ENCODE measurements at regions not wholly inside any gene's neighbourhood (a gene's known extent, or its start where the extent isn't known, plus 50 kb on each side); places are given as distances from the start of the nearest gene placed in this dataset.
A peak's percentile ranks its signal among the peaks of the same experiment; 100 is the strongest.

DNA sequence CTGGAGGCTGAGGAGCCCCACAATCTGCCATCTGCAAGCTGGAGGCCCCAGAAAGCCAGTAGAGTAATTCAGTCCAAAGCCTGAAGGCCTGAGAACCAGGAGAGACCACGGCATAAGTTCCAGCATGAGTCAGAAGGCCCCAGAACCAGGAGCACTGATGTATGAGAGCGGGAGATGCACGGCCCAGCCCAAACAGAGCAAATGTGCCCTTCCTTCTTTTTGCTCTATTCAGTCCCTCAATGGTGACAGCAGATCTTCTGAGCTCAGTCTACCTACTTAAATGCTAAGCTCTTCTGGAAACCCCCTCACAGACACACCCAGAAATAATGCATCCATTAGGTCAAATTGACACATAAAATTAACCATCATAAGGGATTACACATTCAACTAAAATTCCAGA is 277.6 kb downstream of the ATPSCKMT start:
- CTCF ChIA-PET, result no interaction called here
- peaks cover 7% of the 10 kb centered on the region; the same call in 1 of the 2 replicates for H3K9me3 ChIP-seq (ENCODE audit: insufficient read depth, low read depth)
- H3K4me3 ChIP-seq, result no peak overlapping the region
- TF ChIP-seq, protein P1, sequence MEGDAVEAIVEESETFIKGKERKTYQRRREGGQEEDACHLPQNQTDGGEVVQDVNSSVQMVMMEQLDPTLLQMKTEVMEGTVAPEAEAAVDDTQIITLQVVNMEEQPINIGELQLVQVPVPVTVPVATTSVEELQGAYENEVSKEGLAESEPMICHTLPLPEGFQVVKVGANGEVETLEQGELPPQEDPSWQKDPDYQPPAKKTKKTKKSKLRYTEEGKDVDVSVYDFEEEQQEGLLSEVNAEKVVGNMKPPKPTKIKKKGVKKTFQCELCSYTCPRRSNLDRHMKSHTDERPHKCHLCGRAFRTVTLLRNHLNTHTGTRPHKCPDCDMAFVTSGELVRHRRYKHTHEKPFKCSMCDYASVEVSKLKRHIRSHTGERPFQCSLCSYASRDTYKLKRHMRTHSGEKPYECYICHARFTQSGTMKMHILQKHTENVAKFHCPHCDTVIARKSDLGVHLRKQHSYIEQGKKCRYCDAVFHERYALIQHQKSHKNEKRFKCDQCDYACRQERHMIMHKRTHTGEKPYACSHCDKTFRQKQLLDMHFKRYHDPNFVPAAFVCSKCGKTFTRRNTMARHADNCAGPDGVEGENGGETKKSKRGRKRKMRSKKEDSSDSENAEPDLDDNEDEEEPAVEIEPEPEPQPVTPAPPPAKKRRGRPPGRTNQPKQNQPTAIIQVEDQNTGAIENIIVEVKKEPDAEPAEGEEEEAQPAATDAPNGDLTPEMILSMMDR (conservative IDR thresholded peaks at IDR 0.05), result no peak
- TF ChIP-seq EZH2 (IDR thresholded peaks at IDR 0.05; ENCODE audit: low read depth), result no peak
- no peaks in the 10 kb centered on the region for H3K4me1 ChIP-seq (replicated peaks; ENCODE audit: insufficient read depth)
- intact Hi-C loops (cut with micrococcal nuclease; ENCODE audit: unreplicated experiment), result no loop called here
- no peak overlapping the region for H2AFZ ChIP-seq
- no peaks in the 10 kb centered on the region; the same call in 1 of the 2 replicates for H4K20me1 ChIP-seq (ENCODE audit: insufficient read depth)
- 0 out of 2 replicates have a peak, but pooled peaks cover 3% of the 10 kb centered on the region for H3F3A ChIP-seq (ENCODE audit: insufficient read depth, low read depth)
- H3K27me3 ChIP-seq (ENCODE audit: insufficient read depth, low read depth), result no peaks in the 10 kb centered on the region
- POLR2A ChIA-PET (ENCODE audit: unreplicated experiment), result no interaction called here
- H3K36me3 ChIP-seq (ENCODE audit: low read depth), result no peaks in the 10 kb centered on the region
- H3K4me2 ChIP-seq, result no peak overlapping the region
- BruUV-seq (replicated peaks), result no TSS peak
- no peaks in the 10 kb centered on the region; the same call in 1 of the 2 replicates for H3K9me2 ChIP-seq (ENCODE audit: insufficient read depth)
- H3K27ac ChIP-seq, result no peak overlapping the region
- DNase-seq, result no peak
- H3K79me2 ChIP-seq (ENCODE audit: low read depth), result no peaks in the 10 kb centered on the region

DNA sequence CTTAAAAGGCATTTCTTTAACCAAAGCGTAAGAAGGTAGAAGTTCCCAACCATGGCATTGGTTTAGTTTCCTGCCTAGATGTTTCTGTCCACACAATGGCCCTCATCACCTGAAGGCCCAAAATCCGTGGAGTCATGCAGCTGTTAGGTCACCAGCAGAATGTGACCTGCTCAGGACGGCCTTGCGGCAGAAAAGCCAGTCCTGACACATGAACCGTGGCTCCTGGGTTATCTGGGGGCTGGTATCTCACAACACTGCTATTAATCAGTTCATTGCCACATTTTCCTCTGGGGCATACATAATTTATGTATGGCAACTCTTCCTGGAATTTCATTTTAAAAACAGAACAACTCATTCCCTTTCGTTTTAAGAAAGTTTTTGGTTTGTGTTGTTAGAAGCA is 278.4 kb downstream of the ATPSCKMT start:
- Histone ChIP-seq H3K4me2 (no peak overlapping the region), H2AFZ (no peak overlapping the region), H3K27me3 (ENCODE audit: insufficient read depth, low read depth) (no peaks in the 10 kb centered on the region), H3K4me3 (no peak overlapping the region), H3K79me2 (ENCODE audit: low read depth) (no peaks in the 10 kb centered on the region), H3K4me1 (replicated peaks; ENCODE audit: insufficient read depth) (no peaks in the 10 kb centered on the region), H3K9me2 (ENCODE audit: insufficient read depth) (no peaks in the 10 kb centered on the region; the same call in 1 of the 2 replicates), H4K20me1 (ENCODE audit: insufficient read depth) (no peaks in the 10 kb centered on the region; the same call in 1 of the 2 replicates), H3F3A (ENCODE audit: insufficient read depth, low read depth) (0 out of 2 replicates have a peak, but pooled peaks cover 3% of the 10 kb centered on the region), H3K9me3 (ENCODE audit: insufficient read depth, low read depth) (peaks cover 7% of the 10 kb centered on the region; the same call in 1 of the 2 replicates), H3K27ac (peak overlapping the region; percentile 65), H3K36me3 (ENCODE audit: low read depth) (no peaks in the 10 kb centered on the region)
- no TSS peak for BruUV-seq (replicated peaks)
- peak in 1 of 2 experiments; percentile 33 for DNase-seq
- ChIA-PET POLR2A (ENCODE audit: unreplicated experiment) (no interaction called here), CTCF (no interaction called here)
- no peak for TF ChIP-seq EZH2 (IDR thresholded peaks at IDR 0.05; ENCODE audit: low read depth)
- TF ChIP-seq, protein P1 (conservative IDR thresholded peaks at IDR 0.05), result no peak
- intact Hi-C loops (cut with micrococcal nuclease; ENCODE audit: unreplicated experiment), result no loop called here

DNA sequence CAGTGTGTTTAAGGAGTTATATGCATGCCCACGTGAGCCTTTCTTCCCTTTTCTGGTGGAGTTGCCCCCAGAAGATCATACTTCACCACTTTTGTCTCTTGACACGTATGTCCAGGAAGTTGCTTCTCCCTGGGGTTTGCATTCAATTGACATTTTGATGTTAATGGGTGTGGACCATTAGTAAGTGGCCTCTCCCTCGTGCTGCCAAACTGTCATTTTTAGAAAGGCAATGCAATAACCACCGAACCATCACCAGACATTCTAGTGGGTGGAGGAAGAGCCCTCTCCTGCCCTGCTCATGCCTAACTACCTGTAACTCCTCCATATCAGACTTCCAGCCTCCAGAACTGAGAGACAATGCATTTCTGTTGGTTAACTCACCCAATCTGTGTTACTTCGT is 290.8 kb downstream of the ATPSCKMT start:
- Histone ChIP-seq H3K79me2 (ENCODE audit: low read depth) (no peaks in the 10 kb centered on the region), H3K36me3 (ENCODE audit: low read depth) (no peaks in the 10 kb centered on the region), H3K4me1 (replicated peaks; ENCODE audit: insufficient read depth) (no peaks in the 10 kb centered on the region), H3K27me3 (ENCODE audit: insufficient read depth, low read depth) (no peaks in the 10 kb centered on the region), H3K4me2 (no peak overlapping the region), H3F3A (ENCODE audit: insufficient read depth, low read depth) (no peaks in the 10 kb centered on the region), H2AFZ (no peak overlapping the region), H3K9me3 (ENCODE audit: insufficient read depth, low read depth) (no peaks in the 10 kb centered on the region), H3K4me3 (no peak overlapping the region), H3K9me2 (ENCODE audit: insufficient read depth) (no peaks in the 10 kb centered on the region; the same call in 1 of the 2 replicates), H4K20me1 (ENCODE audit: insufficient read depth) (no peaks in the 10 kb centered on the region), H3K27ac (no peak overlapping the region)
- BruUV-seq (replicated peaks), result no TSS peak
- no peak for DNase-seq
- intact Hi-C loops (cut with micrococcal nuclease; ENCODE audit: unreplicated experiment), result no loop called here
- TF ChIP-seq, protein P1 (conservative IDR thresholded peaks at IDR 0.05), result no peak
- no peak for TF ChIP-seq EZH2 (IDR thresholded peaks at IDR 0.05; ENCODE audit: low read depth)
- POLR2A ChIA-PET (ENCODE audit: unreplicated experiment), result no interaction called here
- CTCF ChIA-PET, result no interaction called here
